SK-N-SH treated with all-trans-retinoic acid at 6 μM for 48 hours (cell line): ENCODE measurements at regions not wholly inside any gene's neighbourhood (a gene's known extent, or its start where the extent isn't known, plus 50 kb on each side); places are given as distances from the start of the nearest gene placed in this dataset.

Source experiments
- ATAC-seq: fragments of 200-7000 bp; cut with Tn5 transposase; 3 replicates; pipeline ENCODE4 v1.9.1; 2020; ENCODE audit warnings: mild to moderate bottlenecking, moderate library complexity
- ARNTL ChIP-seq: fragments of 450-650 bp; formaldehyde crosslinking; IDR thresholded peaks from 2 replicates; pipeline ENCODE4 v1.5.0; 2020; ENCODE audit warnings: low read depth, mild to moderate bottlenecking, moderate library complexity, borderline replicate concordance
- BACH2 ChIP-seq: fragments of 250-450 bp; sonication (Bioruptor Pico); IDR thresholded peaks from 2 replicates; pipeline ENCODE4 v1.9.0; 2021; ENCODE audit warnings: mild to moderate bottlenecking, borderline replicate concordance
- CSDC2 ChIP-seq: fragments of 250-450 bp; sonication (Bioruptor Pico); IDR thresholded peaks from 2 replicates; pipeline ENCODE4 v1.5.0; 2020; ENCODE audit warnings: mild to moderate bottlenecking, moderate library complexity
- ESRRG ChIP-seq: fragments of 250-450 bp; sonication (Bioruptor Pico); IDR thresholded peaks from 2 replicates; pipeline ENCODE4 v1.6.1; 2021; ENCODE audit warnings: mild to moderate bottlenecking
- GLIS3 ChIP-seq: fragments of 250-450 bp; sonication (Bioruptor Pico); IDR thresholded peaks from 2 replicates; pipeline ENCODE4 v1.5.0; 2020; ENCODE audit warnings: mild to moderate bottlenecking, moderate library complexity
- ISL1 ChIP-seq: fragments of 250-450 bp; sonication (Bioruptor Pico); IDR thresholded peaks from 2 replicates; pipeline ENCODE4 v2.1.2; 2022; ENCODE audit warnings: mild to moderate bottlenecking, moderate library complexity
- OSR1 ChIP-seq: fragments of 250-450 bp; sonication (Bioruptor Pico); IDR thresholded peaks from 2 replicates; pipeline ENCODE4 v1.8.0; 2022; ENCODE audit warnings: moderate library complexity, mild to moderate bottlenecking, inconsistent platforms
- PPARA ChIP-seq: fragments of 250-450 bp; sonication (Bioruptor Pico); IDR thresholded peaks from 2 replicates; pipeline ENCODE4 v1.5.0; 2020; ENCODE audit warnings: mild to moderate bottlenecking, borderline replicate concordance
- RARB ChIP-seq: fragments of 250-450 bp; sonication (Bioruptor Pico); IDR thresholded peaks from 2 replicates; pipeline ENCODE4 v1.8.0; 2021; ENCODE audit warnings: mild to moderate bottlenecking, moderate library complexity
- SNAI2 ChIP-seq: fragments of 250-450 bp; sonication (Bioruptor Pico); IDR thresholded peaks from 2 replicates; pipeline ENCODE4 v1.5.0; 2020; ENCODE audit warnings: mild to moderate bottlenecking, moderate library complexity
- TCF4 ChIP-seq: fragments of 250-450 bp; sonication (Bioruptor Pico); IDR thresholded peaks from 2 replicates; pipeline ENCODE4 v1.8.0; 2021; ENCODE audit warnings: mild to moderate bottlenecking, moderate library complexity, borderline replicate concordance
- TOX ChIP-seq: fragments of 250-450 bp; sonication (Bioruptor Pico); IDR thresholded peaks from 2 replicates; pipeline ENCODE4 v1.8.0; 2021; ENCODE audit warnings: mild to moderate bottlenecking, moderate library complexity, borderline replicate concordance
- ZC3H10 ChIP-seq: fragments of 250-450 bp; sonication (Bioruptor Pico); IDR thresholded peaks from 2 replicates; pipeline ENCODE4 v1.5.1; 2021; ENCODE audit warnings: mild to moderate bottlenecking, moderate library complexity
- ZFP3 ChIP-seq: fragments of 250-450 bp; sonication (Bioruptor Pico); IDR thresholded peaks from 2 replicates; pipeline ENCODE4 v1.5.0; 2020; ENCODE audit warnings: mild to moderate bottlenecking, moderate library complexity
- ZNF565 ChIP-seq: fragments of 450-650 bp; formaldehyde crosslinking; conservative IDR thresholded peaks from 2 replicates; pipeline ENCODE4 v1.5.0; 2020; ENCODE audit warnings: low read depth, mild to moderate bottlenecking, moderate library complexity
- ZNF70 ChIP-seq: fragments of 450-650 bp; formaldehyde crosslinking; IDR thresholded peaks from 2 replicates; pipeline ENCODE4 v1.5.0; 2020; ENCODE audit warnings: mild to moderate bottlenecking, moderate library complexity
- ZNF8 ChIP-seq: fragments of 450-650 bp; formaldehyde crosslinking; IDR thresholded peaks from 2 replicates; pipeline ENCODE4 v1.5.0; 2020; ENCODE audit warnings: mild to moderate bottlenecking, moderate library complexity
- TF ChIP-seq, protein P1 (sequence below): fragments of 250-450 bp; sonication (Bioruptor Pico); IDR thresholded peaks from 2 replicates; pipeline ENCODE4 v1.5.1; 2021; ENCODE audit warnings: mild to moderate bottlenecking, moderate library complexity
- TF ChIP-seq, protein P2 (sequence below): fragments of 250-450 bp; sonication (Bioruptor Pico); IDR thresholded peaks from 2 replicates; pipeline ENCODE4 v1.5.0; 2020; ENCODE audit warnings: mild to moderate bottlenecking, moderate library complexity
- TF ChIP-seq, protein P3 (sequence below): fragments of 250-450 bp; sonication (Bioruptor Pico); IDR thresholded peaks from 2 replicates; pipeline ENCODE4 v1.8.0; 2020; ENCODE audit warnings: mild to moderate bottlenecking, moderate library complexity, borderline replicate concordance
- TF ChIP-seq, protein P4 (sequence below): fragments of 250-450 bp; sonication (Bioruptor Pico); IDR thresholded peaks from 2 replicates; pipeline ENCODE4 v1.5.1; 2020; ENCODE audit warnings: low read depth, mild to moderate bottlenecking, moderate library complexity

DNA sequence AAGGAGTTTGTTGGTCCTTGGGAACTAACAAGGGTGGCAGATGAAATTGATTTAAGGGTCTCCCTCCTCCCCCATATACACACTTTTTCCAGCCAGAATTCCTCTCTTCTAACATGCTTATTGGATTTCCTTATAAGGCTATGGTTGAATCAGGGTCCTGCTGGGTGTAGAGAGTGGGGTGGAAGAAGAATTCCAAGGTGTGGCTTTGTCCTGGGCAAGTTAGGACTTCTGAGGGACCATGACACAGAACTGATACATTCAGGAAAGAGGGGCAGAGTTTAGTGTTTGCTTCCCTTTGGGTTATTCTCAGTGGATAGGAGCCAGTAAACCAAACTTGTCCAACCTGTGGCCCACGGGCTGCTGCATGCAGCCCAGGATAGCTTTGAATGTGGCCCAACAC, 116.5 kb downstream of the SNX18 start:
- no peak for ATAC-seq
- TF ChIP-seq ZFP3 (CRISPR knock-in tag) = no peak
- TF ChIP-seq, protein P1, sequence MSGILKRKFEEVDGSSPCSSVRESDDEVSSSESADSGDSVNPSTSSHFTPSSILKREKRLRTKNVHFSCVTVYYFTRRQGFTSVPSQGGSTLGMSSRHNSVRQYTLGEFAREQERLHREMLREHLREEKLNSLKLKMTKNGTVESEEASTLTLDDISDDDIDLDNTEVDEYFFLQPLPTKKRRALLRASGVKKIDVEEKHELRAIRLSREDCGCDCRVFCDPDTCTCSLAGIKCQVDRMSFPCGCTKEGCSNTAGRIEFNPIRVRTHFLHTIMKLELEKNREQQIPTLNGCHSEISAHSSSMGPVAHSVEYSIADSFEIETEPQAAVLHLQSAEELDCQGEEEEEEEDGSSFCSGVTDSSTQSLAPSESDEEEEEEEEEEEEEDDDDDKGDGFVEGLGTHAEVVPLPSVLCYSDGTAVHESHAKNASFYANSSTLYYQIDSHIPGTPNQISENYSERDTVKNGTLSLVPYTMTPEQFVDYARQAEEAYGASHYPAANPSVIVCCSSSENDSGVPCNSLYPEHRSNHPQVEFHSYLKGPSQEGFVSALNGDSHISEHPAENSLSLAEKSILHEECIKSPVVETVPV = no peak
- no peak for TF ChIP-seq ESRRG (CRISPR knock-in tag)
- TF ChIP-seq PPARA (CRISPR knock-in tag) = no peak
- no peak for TF ChIP-seq ARNTL (CRISPR knock-in tag)
- no peak for TF ChIP-seq ZNF70
- TF ChIP-seq RARB = no peak
- no peak for TF ChIP-seq CSDC2
- no peak for TF ChIP-seq GLIS3 (CRISPR knock-in tag)
- no peak for TF ChIP-seq ZNF8 (CRISPR knock-in tag)
- TF ChIP-seq TOX = no peak
- TF ChIP-seq, protein P2, sequence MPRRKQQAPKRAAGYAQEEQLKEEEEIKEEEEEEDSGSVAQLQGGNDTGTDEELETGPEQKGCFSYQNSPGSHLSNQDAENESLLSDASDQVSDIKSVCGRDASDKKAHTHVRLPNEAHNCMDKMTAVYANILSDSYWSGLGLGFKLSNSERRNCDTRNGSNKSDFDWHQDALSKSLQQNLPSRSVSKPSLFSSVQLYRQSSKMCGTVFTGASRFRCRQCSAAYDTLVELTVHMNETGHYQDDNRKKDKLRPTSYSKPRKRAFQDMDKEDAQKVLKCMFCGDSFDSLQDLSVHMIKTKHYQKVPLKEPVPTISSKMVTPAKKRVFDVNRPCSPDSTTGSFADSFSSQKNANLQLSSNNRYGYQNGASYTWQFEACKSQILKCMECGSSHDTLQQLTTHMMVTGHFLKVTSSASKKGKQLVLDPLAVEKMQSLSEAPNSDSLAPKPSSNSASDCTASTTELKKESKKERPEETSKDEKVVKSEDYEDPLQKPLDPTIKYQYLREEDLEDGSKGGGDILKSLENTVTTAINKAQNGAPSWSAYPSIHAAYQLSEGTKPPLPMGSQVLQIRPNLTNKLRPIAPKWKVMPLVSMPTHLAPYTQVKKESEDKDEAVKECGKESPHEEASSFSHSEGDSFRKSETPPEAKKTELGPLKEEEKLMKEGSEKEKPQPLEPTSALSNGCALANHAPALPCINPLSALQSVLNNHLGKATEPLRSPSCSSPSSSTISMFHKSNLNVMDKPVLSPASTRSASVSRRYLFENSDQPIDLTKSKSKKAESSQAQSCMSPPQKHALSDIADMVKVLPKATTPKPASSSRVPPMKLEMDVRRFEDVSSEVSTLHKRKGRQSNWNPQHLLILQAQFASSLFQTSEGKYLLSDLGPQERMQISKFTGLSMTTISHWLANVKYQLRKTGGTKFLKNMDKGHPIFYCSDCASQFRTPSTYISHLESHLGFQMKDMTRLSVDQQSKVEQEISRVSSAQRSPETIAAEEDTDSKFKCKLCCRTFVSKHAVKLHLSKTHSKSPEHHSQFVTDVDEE (CRISPR knock-in tag) = no peak
- no peak for TF ChIP-seq BACH2 (CRISPR knock-in tag)
- TF ChIP-seq, protein P3, sequence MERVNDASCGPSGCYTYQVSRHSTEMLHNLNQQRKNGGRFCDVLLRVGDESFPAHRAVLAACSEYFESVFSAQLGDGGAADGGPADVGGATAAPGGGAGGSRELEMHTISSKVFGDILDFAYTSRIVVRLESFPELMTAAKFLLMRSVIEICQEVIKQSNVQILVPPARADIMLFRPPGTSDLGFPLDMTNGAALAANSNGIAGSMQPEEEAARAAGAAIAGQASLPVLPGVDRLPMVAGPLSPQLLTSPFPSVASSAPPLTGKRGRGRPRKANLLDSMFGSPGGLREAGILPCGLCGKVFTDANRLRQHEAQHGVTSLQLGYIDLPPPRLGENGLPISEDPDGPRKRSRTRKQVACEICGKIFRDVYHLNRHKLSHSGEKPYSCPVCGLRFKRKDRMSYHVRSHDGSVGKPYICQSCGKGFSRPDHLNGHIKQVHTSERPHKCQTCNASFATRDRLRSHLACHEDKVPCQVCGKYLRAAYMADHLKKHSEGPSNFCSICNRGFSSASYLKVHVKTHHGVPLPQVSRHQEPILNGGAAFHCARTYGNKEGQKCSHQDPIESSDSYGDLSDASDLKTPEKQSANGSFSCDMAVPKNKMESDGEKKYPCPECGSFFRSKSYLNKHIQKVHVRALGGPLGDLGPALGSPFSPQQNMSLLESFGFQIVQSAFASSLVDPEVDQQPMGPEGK = no peak
- TF ChIP-seq ZC3H10 (CRISPR knock-in tag) = no peak

DNA sequence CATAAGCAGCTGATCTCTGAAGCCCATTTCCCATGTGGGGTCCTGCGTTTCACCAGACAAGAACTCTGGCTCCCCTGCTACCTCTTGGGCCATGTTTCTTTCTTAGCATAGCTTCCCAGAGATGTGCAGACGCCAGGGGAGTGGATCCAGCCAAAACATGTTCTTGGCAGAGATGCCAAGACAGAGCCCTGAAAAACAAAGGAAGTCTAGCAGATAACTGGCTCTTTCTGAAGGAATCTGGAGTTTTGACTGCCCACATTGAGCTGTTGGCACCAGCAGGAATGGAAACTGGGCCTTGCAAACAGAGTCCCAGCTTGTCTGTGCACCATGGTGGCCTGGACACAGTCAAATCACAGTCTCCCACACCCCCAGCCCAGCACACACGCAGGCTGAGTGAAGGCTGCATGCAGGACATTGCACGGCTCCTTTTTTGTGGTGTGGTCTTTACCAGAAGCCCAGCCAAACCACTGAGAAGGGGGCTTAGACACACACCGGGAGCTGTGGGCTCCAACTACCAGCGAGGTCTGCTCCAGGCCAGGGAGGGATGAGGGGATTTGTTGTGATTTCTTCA, 114.7 kb downstream of the SNX18 start:
- TF ChIP-seq ZC3H10 (CRISPR knock-in tag) (no peak), ISL1 (CRISPR knock-in tag) (no peak), ZNF70 (no peak), ZNF565 (no peak), ARNTL (CRISPR knock-in tag) (no peak), BACH2 (CRISPR knock-in tag) (no peak), TCF4 (CRISPR knock-in tag) (no peak), CSDC2 (no peak), OSR1 (CRISPR knock-in tag) (no peak), TOX (no peak), ZNF8 (CRISPR knock-in tag) (no peak), ZFP3 (CRISPR knock-in tag) (no peak), GLIS3 (CRISPR knock-in tag) (no peak), SNAI2 (CRISPR knock-in tag) (no peak), ESRRG (CRISPR knock-in tag) (no peak)
- TF ChIP-seq, protein P2 (CRISPR knock-in tag) = no peak
- TF ChIP-seq, protein P3 = no peak
- TF ChIP-seq, protein P4, sequence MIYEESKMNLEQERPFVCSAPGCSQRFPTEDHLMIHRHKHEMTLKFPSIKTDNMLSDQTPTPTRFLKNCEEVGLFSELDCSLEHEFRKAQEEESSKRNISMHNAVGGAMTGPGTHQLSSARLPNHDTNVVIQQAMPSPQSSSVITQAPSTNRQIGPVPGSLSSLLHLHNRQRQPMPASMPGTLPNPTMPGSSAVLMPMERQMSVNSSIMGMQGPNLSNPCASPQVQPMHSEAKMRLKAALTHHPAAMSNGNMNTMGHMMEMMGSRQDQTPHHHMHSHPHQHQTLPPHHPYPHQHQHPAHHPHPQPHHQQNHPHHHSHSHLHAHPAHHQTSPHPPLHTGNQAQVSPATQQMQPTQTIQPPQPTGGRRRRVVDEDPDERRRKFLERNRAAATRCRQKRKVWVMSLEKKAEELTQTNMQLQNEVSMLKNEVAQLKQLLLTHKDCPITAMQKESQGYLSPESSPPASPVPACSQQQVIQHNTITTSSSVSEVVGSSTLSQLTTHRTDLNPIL = no peak
- TF ChIP-seq, protein P1 = no peak

More for the DNA sequence above, 114.7 kb downstream of the SNX18 start:
- no peak for ATAC-seq
